ENCODE measurements at regions not wholly inside any gene's neighbourhood (a gene's known extent, or its start where the extent isn't known, plus 50 kb on each side); places are given as distances from the start of the nearest gene placed in this dataset.
A peak's percentile ranks its signal among the peaks of the same experiment; 100 is the strongest.
"Not testable (repeated sequence)": the region's sequence is repeated elsewhere in the genome, so short reads cannot be mapped to it uniquely, and the experiment has no call there.

- H3K4me3 ChIP-seq (ENCODE audit: control insufficient read depth, low read depth, low read length) = peak overlapping the region; percentile 48
Observed at GRCh38 chr6:27668442-27669294, 195.8 kb upstream of the ZNF184 start.

GRCh38 chr6:27667657-27668441 is 194.9 kb upstream of the ZNF184 start:
- no peak for TF ChIP-seq CTCF (conservative IDR thresholded peaks at IDR 0.05; ENCODE audit: control insufficient read depth, insufficient read depth, low read depth, low read length)
- peak overlapping the region; percentile 48 for H3K4me3 ChIP-seq (ENCODE audit: control insufficient read depth, low read depth, low read length)
- DNase-seq (ENCODE audit: low read depth) = peak; percentile 19

More at GRCh38 chr6:27668442-27669294, 195.8 kb upstream of the ZNF184 start:
- DNase-seq (ENCODE audit: low read depth) = peak; percentile 73
- no peak for TF ChIP-seq CTCF (conservative IDR thresholded peaks at IDR 0.05; ENCODE audit: control insufficient read depth, insufficient read depth, low read depth, low read length)

GRCh38 chr6:27667016-27667656 is 194.2 kb upstream of the ZNF184 start:
- no peak for TF ChIP-seq CTCF (conservative IDR thresholded peaks at IDR 0.05; ENCODE audit: control insufficient read depth, insufficient read depth, low read depth, low read length)
- H3K4me3 ChIP-seq (ENCODE audit: control insufficient read depth, low read depth, low read length) = peak overlapping the region; percentile 48
- DNase-seq (ENCODE audit: low read depth) = no peak

GRCh38 chr6:27662769-27663168 is 189.9 kb upstream of the ZNF184 start:
- TF ChIP-seq CTCF (conservative IDR thresholded peaks at IDR 0.05; ENCODE audit: control insufficient read depth, insufficient read depth, low read depth, low read length) = no peak
- no peak for DNase-seq (ENCODE audit: low read depth)

GRCh38 chr6:27662212-27662611 is 189.3 kb upstream of the ZNF184 start:
- not testable (repeated sequence) for DNase-seq (ENCODE audit: low read depth); H3K4me3 ChIP-seq (ENCODE audit: control insufficient read depth, low read depth, low read length)

More at GRCh38 chr6:27662769-27663168, 189.9 kb upstream of the ZNF184 start:
- H3K4me3 ChIP-seq (ENCODE audit: control insufficient read depth, low read depth, low read length) = no peak overlapping the region

GRCh38 chr6:27653143-27653825 is 180.4 kb upstream of the ZNF184 start:
- DNase-seq (ENCODE audit: low read depth); H3K4me3 ChIP-seq (ENCODE audit: control insufficient read depth, low read depth, low read length): not testable (repeated sequence)

- DNase-seq (ENCODE audit: low read depth) = no peak
- peak overlapping the region; percentile 27 for H3K4me3 ChIP-seq (ENCODE audit: control insufficient read depth, low read depth, low read length)
- no peak for TF ChIP-seq CTCF (conservative IDR thresholded peaks at IDR 0.05; ENCODE audit: control insufficient read depth, insufficient read depth, low read depth, low read length)
Observed at GRCh38 chr6:27651371-27651732, 178.4 kb upstream of the ZNF184 start.

Data from fibroblast of mammary gland (primary cell).